ENCODE measurements at regions not wholly inside any gene's neighbourhood (a gene's known extent, or its start where the extent isn't known, plus 50 kb on each side); places are given as distances from the start of the nearest gene placed in this dataset.
"Not testable (repeated sequence)": the region's sequence is repeated elsewhere in the genome, so short reads cannot be mapped to it uniquely, and the experiment has no call there.

DNA sequence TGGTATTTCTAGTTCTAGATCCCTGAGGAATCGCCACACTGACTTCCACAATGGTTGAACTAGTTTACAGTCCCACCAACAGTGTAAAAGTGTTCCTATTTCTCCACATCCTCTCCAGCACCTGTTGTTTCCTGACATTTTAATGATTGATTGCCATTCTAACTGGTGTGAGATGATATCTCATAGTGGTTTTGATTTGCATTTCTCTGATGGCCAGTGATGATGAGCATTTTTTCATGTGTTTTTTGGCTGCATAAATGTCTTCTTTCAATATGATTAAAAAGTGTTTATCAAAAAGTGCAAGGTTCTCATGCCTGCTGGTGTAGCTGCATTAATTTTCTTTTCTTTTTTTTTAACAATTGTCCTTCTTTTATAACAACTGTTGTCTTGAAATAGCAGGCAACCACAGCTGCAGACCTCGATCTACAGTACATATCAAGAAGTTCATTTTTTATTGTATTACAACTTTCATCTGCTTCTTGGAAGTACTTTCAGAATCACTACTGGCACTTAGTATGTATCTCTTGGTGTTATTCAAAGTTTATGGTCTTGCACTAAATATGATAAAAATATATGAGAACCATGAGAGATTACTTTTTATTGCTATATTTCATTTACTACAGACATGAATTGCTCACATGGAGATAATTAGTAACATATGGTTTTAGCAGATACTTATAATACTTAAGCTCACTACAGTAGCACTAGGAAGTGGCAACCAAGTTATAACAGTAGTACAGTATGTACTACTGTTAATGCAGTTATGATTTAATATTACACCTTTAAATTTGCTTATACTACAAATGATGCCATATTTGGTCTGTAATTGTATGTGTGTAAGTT is 358.0 kb downstream of the ETV1 start:
- DNase-seq = peak; percentile 10
- no CpG with 5 or more reads among the region's 2 CpGs for WGBS (ENCODE audit: insufficient coverage)
- not testable (repeated sequence) for H3K4me3 ChIP-seq (ENCODE audit: low read length); H3K27me3 ChIP-seq (ENCODE audit: control insufficient read depth, insufficient read depth, low read length); H3K27ac ChIP-seq (ENCODE audit: low read length); H3K36me3 ChIP-seq (ENCODE audit: control insufficient read depth, insufficient read depth, low read length); H3K4me1 ChIP-seq (ENCODE audit: control insufficient read depth, insufficient read depth, low read length); H3K9me3 ChIP-seq (replicated peaks; ENCODE audit: control insufficient read depth, low read depth, low read length)

GRCh38 chr7:13633857-13634256 is 355.6 kb downstream of the ETV1 start:
- no peak for DNase-seq
- no peaks in the 10 kb centered on the region for H3K36me3 ChIP-seq (ENCODE audit: control insufficient read depth, insufficient read depth, low read length)
- H3K9me3 ChIP-seq (replicated peaks; ENCODE audit: control insufficient read depth, low read depth, low read length) = no peaks in the 10 kb centered on the region
- no CpG with 5 or more reads among the region's 3 CpGs for WGBS (ENCODE audit: insufficient coverage)
- no peak overlapping the region for H3K4me3 ChIP-seq (ENCODE audit: low read length)
- H3K27me3 ChIP-seq (ENCODE audit: control insufficient read depth, insufficient read depth, low read length) = no peaks in the 10 kb centered on the region
- H3K27ac ChIP-seq (ENCODE audit: low read length) = no peak overlapping the region
- no peaks in the 10 kb centered on the region for H3K4me1 ChIP-seq (ENCODE audit: control insufficient read depth, insufficient read depth, low read length)

GRCh38 chr7:13639396-13639795 is 350.1 kb downstream of the ETV1 start:
- WGBS (ENCODE audit: insufficient coverage) = no CpG with 5 or more reads among the region's 4 CpGs
- H3K4me1 ChIP-seq (ENCODE audit: control insufficient read depth, insufficient read depth, low read length) = no peaks in the 10 kb centered on the region
- DNase-seq = peak; percentile 21
- no peaks in the 10 kb centered on the region for H3K36me3 ChIP-seq (ENCODE audit: control insufficient read depth, insufficient read depth, low read length)
- H3K4me3 ChIP-seq (ENCODE audit: low read length) = no peak overlapping the region
- H3K27ac ChIP-seq (ENCODE audit: low read length) = no peak overlapping the region
- H3K27me3 ChIP-seq (ENCODE audit: control insufficient read depth, insufficient read depth, low read length) = no peaks in the 10 kb centered on the region
- no peaks in the 10 kb centered on the region for H3K9me3 ChIP-seq (replicated peaks; ENCODE audit: control insufficient read depth, low read depth, low read length)

DNA sequence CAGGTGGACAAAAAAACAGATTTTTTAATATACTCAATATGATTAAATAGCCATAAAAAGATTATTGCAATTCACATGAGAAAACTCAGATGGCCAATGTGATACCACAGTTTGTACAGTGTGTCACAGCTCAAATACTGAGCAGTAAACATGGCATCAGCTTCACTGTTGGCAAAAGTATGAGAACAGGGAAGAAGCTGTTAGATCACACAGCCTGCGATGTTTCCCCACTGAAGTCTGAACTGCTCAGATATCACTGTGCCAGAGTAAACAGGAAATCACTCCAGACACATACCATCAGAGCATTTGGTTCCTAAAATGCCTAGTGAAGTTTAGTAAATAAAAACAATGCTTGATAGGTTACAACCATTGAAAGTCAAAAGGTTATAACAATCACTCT is 347.8 kb downstream of the ETV1 start:
- no peak overlapping the region for H3K27ac ChIP-seq (ENCODE audit: low read length)
- no peak overlapping the region for H3K4me3 ChIP-seq (ENCODE audit: low read length)
- no CpG with 5 or more reads among the region's 1 CpG for WGBS (ENCODE audit: insufficient coverage)
- peak; percentile 22 for DNase-seq
- no peaks in the 10 kb centered on the region for H3K9me3 ChIP-seq (replicated peaks; ENCODE audit: control insufficient read depth, low read depth, low read length)
- H3K36me3 ChIP-seq (ENCODE audit: control insufficient read depth, insufficient read depth, low read length) = no peaks in the 10 kb centered on the region
- H3K4me1 ChIP-seq (ENCODE audit: control insufficient read depth, insufficient read depth, low read length) = no peaks in the 10 kb centered on the region
- no peaks in the 10 kb centered on the region for H3K27me3 ChIP-seq (ENCODE audit: control insufficient read depth, insufficient read depth, low read length)

GRCh38 chr7:13651167-13651566 is 338.3 kb downstream of the ETV1 start:
- Histone ChIP-seq H3K36me3 (ENCODE audit: control insufficient read depth, insufficient read depth, low read length) (no peaks in the 10 kb centered on the region), H3K4me3 (ENCODE audit: low read length) (no peak overlapping the region), H3K4me1 (ENCODE audit: control insufficient read depth, insufficient read depth, low read length) (no peaks in the 10 kb centered on the region), H3K27me3 (ENCODE audit: control insufficient read depth, insufficient read depth, low read length) (no peaks in the 10 kb centered on the region), H3K27ac (ENCODE audit: low read length) (no peak overlapping the region), H3K9me3 (replicated peaks; ENCODE audit: control insufficient read depth, low read depth, low read length) (no peaks in the 10 kb centered on the region)
- WGBS (ENCODE audit: insufficient coverage) = no CpG with 5 or more reads among the region's 1 CpG
- no peak for DNase-seq

- Histone ChIP-seq H3K36me3 (ENCODE audit: control insufficient read depth, insufficient read depth, low read length) (no peaks in the 10 kb centered on the region), H3K4me1 (ENCODE audit: control insufficient read depth, insufficient read depth, low read length) (no peaks in the 10 kb centered on the region), H3K9me3 (replicated peaks; ENCODE audit: control insufficient read depth, low read depth, low read length) (peaks cover 3% of the 10 kb centered on the region), H3K27ac (ENCODE audit: low read length) (no peak overlapping the region), H3K27me3 (ENCODE audit: control insufficient read depth, insufficient read depth, low read length) (no peaks in the 10 kb centered on the region), H3K4me3 (ENCODE audit: low read length) (no peak overlapping the region)
- no peak for DNase-seq
- WGBS (ENCODE audit: insufficient coverage) = no CpG with 5 or more reads among the region's 1 CpG
Measured at GRCh38 chr7:13656330-13656729, 333.1 kb downstream of the ETV1 start.

DNA sequence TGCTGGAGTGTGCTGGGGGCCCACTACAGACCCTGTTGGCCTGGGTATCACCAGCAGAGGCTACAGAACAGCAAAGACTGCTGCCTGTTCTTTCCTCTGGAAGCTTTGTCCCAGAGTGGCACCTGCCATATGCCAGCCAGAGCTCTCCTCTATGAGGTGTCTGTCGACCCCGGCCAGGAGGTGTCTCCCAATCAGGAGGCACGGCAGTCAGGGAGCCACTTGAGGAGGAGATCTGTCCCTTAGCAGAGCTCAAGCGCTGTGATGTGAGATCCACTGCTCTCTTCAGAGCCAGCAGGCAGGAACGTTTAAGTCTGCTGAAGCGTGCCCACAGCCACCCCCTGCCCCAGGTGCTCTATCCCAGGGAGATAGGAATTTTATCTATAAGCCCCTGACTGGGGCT is 316.2 kb downstream of the ETV1 start:
- Histone ChIP-seq H3K27me3 (ENCODE audit: control insufficient read depth, insufficient read depth, low read length) (no peaks in the 10 kb centered on the region), H3K4me3 (ENCODE audit: low read length) (no peak overlapping the region), H3K27ac (ENCODE audit: low read length) (no peak overlapping the region), H3K36me3 (ENCODE audit: control insufficient read depth, insufficient read depth, low read length) (no peaks in the 10 kb centered on the region), H3K4me1 (ENCODE audit: control insufficient read depth, insufficient read depth, low read length) (no peaks in the 10 kb centered on the region), H3K9me3 (replicated peaks; ENCODE audit: control insufficient read depth, low read depth, low read length) (peaks cover 4% of the 10 kb centered on the region)
- DNase-seq = no peak
- 82% methylated on average over 3 of the region's 6 CpGs for WGBS (ENCODE audit: insufficient coverage)

GRCh38 chr7:13682626-13683025 is 306.8 kb downstream of the ETV1 start:
- H3K9me3 ChIP-seq (replicated peaks; ENCODE audit: control insufficient read depth, low read depth, low read length) = no peaks in the 10 kb centered on the region
- H3K27me3 ChIP-seq (ENCODE audit: control insufficient read depth, insufficient read depth, low read length) = no peaks in the 10 kb centered on the region
- H3K4me1 ChIP-seq (ENCODE audit: control insufficient read depth, insufficient read depth, low read length) = no peaks in the 10 kb centered on the region
- WGBS (ENCODE audit: insufficient coverage) = no CpG with 5 or more reads among the region's 1 CpG
- H3K36me3 ChIP-seq (ENCODE audit: control insufficient read depth, insufficient read depth, low read length) = no peaks in the 10 kb centered on the region
- H3K4me3 ChIP-seq (ENCODE audit: low read length) = no peak overlapping the region
- no peak overlapping the region for H3K27ac ChIP-seq (ENCODE audit: low read length)
- DNase-seq = no peak

GRCh38 chr7:13687500-13687899 is 302.0 kb downstream of the ETV1 start:
- DNase-seq = no peak
- no peaks in the 10 kb centered on the region for H3K36me3 ChIP-seq (ENCODE audit: control insufficient read depth, insufficient read depth, low read length)
- WGBS (ENCODE audit: insufficient coverage) = no CpG with 5 or more reads among the region's 1 CpG

GRCh38 chr7:13692548-13692947 is 296.9 kb downstream of the ETV1 start:
- H3K36me3 ChIP-seq (ENCODE audit: control insufficient read depth, insufficient read depth, low read length) = no peaks in the 10 kb centered on the region
- H3K4me1 ChIP-seq (ENCODE audit: control insufficient read depth, insufficient read depth, low read length) = no peaks in the 10 kb centered on the region
- WGBS (ENCODE audit: insufficient coverage) = 63% methylated on average over 2 of the region's 4 CpGs
- no peak overlapping the region for H3K4me3 ChIP-seq (ENCODE audit: low read length)
- no peak for DNase-seq
- H3K9me3 ChIP-seq (replicated peaks; ENCODE audit: control insufficient read depth, low read depth, low read length) = no peaks in the 10 kb centered on the region
- no peak overlapping the region for H3K27ac ChIP-seq (ENCODE audit: low read length)
- no peaks in the 10 kb centered on the region for H3K27me3 ChIP-seq (ENCODE audit: control insufficient read depth, insufficient read depth, low read length)

More at GRCh38 chr7:13687500-13687899, 302.0 kb downstream of the ETV1 start:
- Histone ChIP-seq H3K9me3 (replicated peaks; ENCODE audit: control insufficient read depth, low read depth, low read length) (no peaks in the 10 kb centered on the region), H3K27me3 (ENCODE audit: control insufficient read depth, insufficient read depth, low read length) (no peaks in the 10 kb centered on the region), H3K4me1 (ENCODE audit: control insufficient read depth, insufficient read depth, low read length) (no peaks in the 10 kb centered on the region), H3K4me3 (ENCODE audit: low read length) (no peak overlapping the region), H3K27ac (ENCODE audit: low read length) (no peak overlapping the region)

GRCh38 chr7:13702251-13702650 is 287.2 kb downstream of the ETV1 start:
- Histone ChIP-seq H3K9me3 (replicated peaks; ENCODE audit: control insufficient read depth, low read depth, low read length) (no peaks in the 10 kb centered on the region), H3K27ac (ENCODE audit: low read length) (no peak overlapping the region), H3K27me3 (ENCODE audit: control insufficient read depth, insufficient read depth, low read length) (no peaks in the 10 kb centered on the region), H3K4me3 (ENCODE audit: low read length) (no peak overlapping the region), H3K36me3 (ENCODE audit: control insufficient read depth, insufficient read depth, low read length) (no peaks in the 10 kb centered on the region), H3K4me1 (ENCODE audit: control insufficient read depth, insufficient read depth, low read length) (no peaks in the 10 kb centered on the region)
- WGBS (ENCODE audit: insufficient coverage) = no CpG with 5 or more reads among the region's 2 CpGs
- DNase-seq = no peak
